Nephron (organoid): ENCODE measurements at regions not wholly inside any gene's neighbourhood (a gene's known extent, or its start where the extent isn't known, plus 50 kb on each side); places are given as distances from the start of the nearest gene placed in this dataset.

Source experiments
- H3K27ac Mint-ChIP-seq, 3 experiments: 2 replicates each; pipeline ENCODE4 v1.8.0; 2020; ENCODE audit warnings: mixed read lengths in 3 of 3, mild to moderate bottlenecking in 2 of 3, moderate library complexity in 1 of 3
- H3K27me3 Mint-ChIP-seq: 2 replicates; pipeline ENCODE4 v1.8.0; 2021; ENCODE audit warnings: low read depth, mild to moderate bottlenecking, moderate library complexity, mixed read lengths
- H3K36me3 Mint-ChIP-seq: 2 replicates; pipeline ENCODE4 v1.8.0; 2020; ENCODE audit warnings: low read depth, mixed read lengths
- H3K4me1 Mint-ChIP-seq: 2 replicates; pipeline ENCODE4 v1.8.0; 2020; ENCODE audit warnings: mixed read lengths
- H3K4me3 Mint-ChIP-seq, 3 experiments: 2 replicates each; pipeline ENCODE4 v1.8.0; 2020; ENCODE audit warnings: mild to moderate bottlenecking in 3 of 3, mixed read lengths in 3 of 3, moderate library complexity in 2 of 3
- H3K9me3 Mint-ChIP-seq: 2 replicates; pipeline ENCODE4 v1.8.0; 2020; ENCODE audit warnings: mixed read lengths
- TF ChIP-seq, protein P1 (sequence below), 3 experiments: fragments of 200-600 bp; sonication (generic); IDR thresholded peaks; one replicate each; pipeline ENCODE4 v1.5.0; 2021; ENCODE audit warnings: antibody characterized with exemption in 3 of 3; ENCODE audit not compliant: unreplicated experiment in 3 of 3

DNA sequence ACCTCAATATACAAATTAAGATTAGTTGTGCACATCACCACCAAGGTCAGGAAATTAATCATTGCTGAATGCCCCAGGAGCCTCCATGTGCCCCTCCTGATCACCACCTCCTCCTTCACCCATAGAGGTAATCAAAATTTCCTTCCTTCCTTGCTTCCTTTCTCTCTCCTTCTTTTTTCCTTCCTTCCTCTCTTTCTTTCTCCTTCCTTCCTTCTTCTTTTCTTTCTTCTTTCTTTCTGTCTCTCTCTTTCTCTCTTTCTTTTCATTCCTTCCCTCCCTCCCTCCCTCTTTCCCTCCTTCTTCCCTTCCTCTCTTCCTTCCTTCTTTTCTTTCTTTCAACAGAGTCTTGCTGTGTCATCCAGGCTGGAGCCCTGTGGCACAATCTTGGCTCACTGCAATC, 67.9 kb upstream of the FTH1 start:
- no peaks in the 10 kb centered on the region for H3K27me3 Mint-ChIP-seq
- TF ChIP-seq, protein P1, sequence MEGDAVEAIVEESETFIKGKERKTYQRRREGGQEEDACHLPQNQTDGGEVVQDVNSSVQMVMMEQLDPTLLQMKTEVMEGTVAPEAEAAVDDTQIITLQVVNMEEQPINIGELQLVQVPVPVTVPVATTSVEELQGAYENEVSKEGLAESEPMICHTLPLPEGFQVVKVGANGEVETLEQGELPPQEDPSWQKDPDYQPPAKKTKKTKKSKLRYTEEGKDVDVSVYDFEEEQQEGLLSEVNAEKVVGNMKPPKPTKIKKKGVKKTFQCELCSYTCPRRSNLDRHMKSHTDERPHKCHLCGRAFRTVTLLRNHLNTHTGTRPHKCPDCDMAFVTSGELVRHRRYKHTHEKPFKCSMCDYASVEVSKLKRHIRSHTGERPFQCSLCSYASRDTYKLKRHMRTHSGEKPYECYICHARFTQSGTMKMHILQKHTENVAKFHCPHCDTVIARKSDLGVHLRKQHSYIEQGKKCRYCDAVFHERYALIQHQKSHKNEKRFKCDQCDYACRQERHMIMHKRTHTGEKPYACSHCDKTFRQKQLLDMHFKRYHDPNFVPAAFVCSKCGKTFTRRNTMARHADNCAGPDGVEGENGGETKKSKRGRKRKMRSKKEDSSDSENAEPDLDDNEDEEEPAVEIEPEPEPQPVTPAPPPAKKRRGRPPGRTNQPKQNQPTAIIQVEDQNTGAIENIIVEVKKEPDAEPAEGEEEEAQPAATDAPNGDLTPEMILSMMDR (IDR thresholded peaks at IDR 0.05; ENCODE audit: unreplicated experiment in 3 of 3) = no peak
- H3K9me3 Mint-ChIP-seq = peaks cover 3% of the 10 kb centered on the region
- H3K27ac Mint-ChIP-seq = no peak overlapping the region
- no peak overlapping the region for H3K4me3 Mint-ChIP-seq
- H3K4me1 Mint-ChIP-seq = no peaks in the 10 kb centered on the region
- no peaks in the 10 kb centered on the region for H3K36me3 Mint-ChIP-seq

DNA sequence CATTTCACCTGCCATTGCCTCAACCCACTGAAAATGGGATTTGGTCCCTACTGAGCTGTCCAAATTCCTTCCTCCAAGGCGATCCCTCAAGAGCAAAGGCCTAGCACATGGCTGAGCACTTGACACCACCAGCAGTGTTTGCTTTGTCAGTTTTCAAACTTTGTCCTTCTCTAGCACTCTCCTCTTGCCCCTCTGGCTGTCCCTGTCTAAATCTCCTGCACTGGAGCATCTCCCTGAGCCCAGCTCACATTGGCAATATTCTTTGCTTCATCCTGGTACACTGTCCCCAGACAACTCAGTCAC, 66.6 kb upstream of the FTH1 start:
- Mint-ChIP-seq H3K4me3 (no peak overlapping the region), H3K9me3 (peaks cover 3% of the 10 kb centered on the region), H3K27ac (no peak overlapping the region), H3K27me3 (no peaks in the 10 kb centered on the region), H3K36me3 (no peaks in the 10 kb centered on the region), H3K4me1 (no peaks in the 10 kb centered on the region)
- TF ChIP-seq, protein P1 (IDR thresholded peaks at IDR 0.05; ENCODE audit: unreplicated experiment in 3 of 3) = no peak

DNA sequence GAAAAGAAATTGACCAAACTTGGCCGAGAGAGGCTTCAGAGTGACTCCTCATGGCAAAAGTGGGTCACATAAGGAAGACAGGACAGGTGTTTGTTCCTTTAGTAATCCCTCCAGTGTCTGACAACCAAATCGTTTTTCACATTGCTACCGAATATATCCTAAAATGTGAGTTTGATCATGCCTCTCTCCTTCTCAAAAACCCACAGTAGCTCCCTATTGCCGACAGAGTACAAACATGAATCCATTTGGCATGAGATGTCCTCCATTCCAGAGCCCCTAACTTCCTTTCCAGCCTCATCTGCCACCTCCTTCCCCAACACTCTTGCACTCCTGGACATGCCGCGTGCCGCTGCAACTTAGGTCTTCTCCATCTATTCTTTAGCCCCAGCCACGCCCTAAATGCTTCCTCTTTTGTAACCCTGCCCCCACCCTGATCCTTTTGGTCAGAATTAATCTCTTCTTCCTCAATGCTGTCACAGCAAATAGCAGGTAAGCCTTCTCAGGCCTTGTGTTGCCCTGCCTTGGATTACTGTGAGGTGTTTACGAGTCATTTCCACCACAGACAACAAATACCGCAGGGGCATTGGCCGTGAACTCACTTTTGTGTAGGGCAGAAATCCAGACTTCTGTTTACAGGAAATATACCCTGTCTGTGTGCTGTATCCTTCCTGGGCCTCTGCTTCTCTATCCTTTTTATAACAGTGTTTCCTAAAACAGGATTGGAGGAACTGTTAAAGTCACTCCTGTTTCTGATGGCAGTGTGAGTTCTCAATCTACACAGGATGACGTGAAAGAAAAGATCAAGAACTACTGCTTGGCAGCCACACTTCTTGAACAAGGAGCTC, 66.0 kb upstream of the FTH1 start:
- TF ChIP-seq, protein P1 (IDR thresholded peaks at IDR 0.05; ENCODE audit: unreplicated experiment in 3 of 3) = no peak
- Mint-ChIP-seq H3K4me3 (no peak overlapping the region), H3K27ac (no peak overlapping the region), H3K9me3 (peaks cover under 1% of the 10 kb centered on the region), H3K36me3 (no peaks in the 10 kb centered on the region), H3K4me1 (no peaks in the 10 kb centered on the region), H3K27me3 (no peaks in the 10 kb centered on the region)

DNA sequence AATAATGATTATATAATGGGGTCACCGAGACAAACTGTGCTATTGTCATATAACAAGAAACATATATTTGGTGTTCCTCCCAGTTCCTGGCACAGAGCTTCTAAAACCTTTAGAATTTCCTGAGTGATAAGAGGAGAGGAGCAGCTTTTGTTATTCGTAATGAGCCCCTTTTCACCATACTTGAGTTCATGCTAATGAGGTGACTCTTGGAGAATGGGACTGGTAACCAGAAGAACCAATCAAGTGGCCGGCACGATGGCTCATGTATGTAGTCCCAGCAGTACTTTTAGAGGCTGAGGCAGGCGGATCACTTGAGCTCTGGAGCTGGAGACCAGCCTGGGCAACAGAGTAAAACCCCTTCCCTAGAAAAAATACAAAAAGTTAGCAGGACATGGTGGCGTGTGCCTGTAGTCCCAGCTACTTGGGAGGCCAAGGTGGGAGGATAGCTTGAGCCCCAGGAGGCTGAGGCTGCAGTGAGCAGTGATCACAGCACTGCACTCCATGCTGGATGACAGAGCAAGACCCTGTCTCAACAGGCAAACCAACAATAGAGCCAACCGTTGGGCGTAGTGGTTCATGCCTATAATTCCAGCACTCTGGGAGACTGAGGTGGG, 62.7 kb upstream of the FTH1 start:
- TF ChIP-seq, protein P1 (IDR thresholded peaks at IDR 0.05; ENCODE audit: unreplicated experiment in 3 of 3) = no peak
- Mint-ChIP-seq H3K27me3 (no peaks in the 10 kb centered on the region), H3K27ac (no peak overlapping the region), H3K4me1 (no peaks in the 10 kb centered on the region), H3K4me3 (no peak overlapping the region), H3K9me3 (peaks cover 2% of the 10 kb centered on the region), H3K36me3 (no peaks in the 10 kb centered on the region)

DNA sequence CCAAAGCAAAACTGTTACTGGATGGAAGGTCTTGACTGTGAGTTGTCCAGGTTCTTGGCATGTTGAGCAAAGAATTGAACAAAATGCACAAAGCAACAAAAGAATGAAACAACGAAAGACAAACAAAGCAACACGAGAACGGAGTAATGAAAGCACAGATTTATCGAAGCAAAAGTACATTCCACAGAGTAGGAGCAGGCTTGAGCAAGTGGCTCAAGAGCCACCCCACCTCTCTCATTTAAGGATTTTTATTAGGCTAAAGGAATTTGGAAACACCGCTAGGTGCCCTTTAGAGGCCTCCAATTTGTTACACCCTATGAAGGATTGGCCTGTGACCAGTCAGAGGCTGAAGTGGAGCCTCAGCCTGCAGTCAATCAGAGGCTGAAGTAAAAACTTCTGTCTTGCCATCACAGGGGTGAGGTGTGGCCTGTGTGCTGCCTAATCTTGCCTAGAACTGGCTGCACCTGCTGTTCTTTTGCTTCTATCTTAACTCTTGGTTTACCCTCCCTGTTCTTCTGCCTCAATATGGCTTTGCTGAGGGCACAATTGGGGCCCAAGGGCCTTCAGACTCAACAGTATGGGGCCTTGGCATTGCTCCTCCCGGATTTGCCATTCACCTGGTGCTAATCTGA, 59.4 kb upstream of the FTH1 start:
- no peak overlapping the region for H3K27ac Mint-ChIP-seq
- TF ChIP-seq, protein P1 (IDR thresholded peaks at IDR 0.05; ENCODE audit: unreplicated experiment in 3 of 3) = no peak
- no peak overlapping the region for H3K4me3 Mint-ChIP-seq
- H3K27me3 Mint-ChIP-seq = no peaks in the 10 kb centered on the region
- H3K9me3 Mint-ChIP-seq = peaks cover 2% of the 10 kb centered on the region
- no peaks in the 10 kb centered on the region for H3K4me1 Mint-ChIP-seq
- no peaks in the 10 kb centered on the region for H3K36me3 Mint-ChIP-seq
